NCI-H2196 (cell line): ENCODE measurements at regions not wholly inside any gene's neighbourhood (a gene's known extent, or its start where the extent isn't known, plus 50 kb on each side); places are given as distances from the start of the nearest gene placed in this dataset.

Source experiments
- DNase-seq: peaks from one replicate; lab custom pipeline; 2025; ENCODE audit not compliant: unreplicated experiment; lab: John Stamatoyannopoulos, UW

- peak; percentile 78 for DNase-seq
These were observed 221.7 kb downstream of the DIRAS2 start for GRCh38 chr9:90420768-90421513.

DNA sequence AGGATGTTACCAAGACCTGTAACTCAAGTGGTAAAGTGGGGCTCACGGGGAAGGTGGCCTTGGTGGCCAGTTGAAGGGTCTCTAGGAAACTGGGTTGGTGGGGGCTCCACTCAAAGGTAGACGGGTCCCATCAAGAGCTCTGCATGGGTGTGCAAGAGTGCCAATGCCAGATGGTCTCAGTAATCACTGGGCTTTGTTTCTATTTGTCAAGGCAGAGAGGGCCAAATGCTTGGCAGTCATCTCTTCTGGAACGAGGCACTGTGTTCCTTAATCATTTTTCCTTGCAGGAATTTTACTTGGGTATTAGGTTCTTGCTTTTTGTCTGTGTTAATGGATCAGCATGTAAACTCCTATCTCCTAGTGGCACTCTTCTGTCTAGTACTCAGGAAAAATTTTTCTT, 220.8 kb downstream of the DIRAS2 start:
- DNase-seq = no peak

DNA sequence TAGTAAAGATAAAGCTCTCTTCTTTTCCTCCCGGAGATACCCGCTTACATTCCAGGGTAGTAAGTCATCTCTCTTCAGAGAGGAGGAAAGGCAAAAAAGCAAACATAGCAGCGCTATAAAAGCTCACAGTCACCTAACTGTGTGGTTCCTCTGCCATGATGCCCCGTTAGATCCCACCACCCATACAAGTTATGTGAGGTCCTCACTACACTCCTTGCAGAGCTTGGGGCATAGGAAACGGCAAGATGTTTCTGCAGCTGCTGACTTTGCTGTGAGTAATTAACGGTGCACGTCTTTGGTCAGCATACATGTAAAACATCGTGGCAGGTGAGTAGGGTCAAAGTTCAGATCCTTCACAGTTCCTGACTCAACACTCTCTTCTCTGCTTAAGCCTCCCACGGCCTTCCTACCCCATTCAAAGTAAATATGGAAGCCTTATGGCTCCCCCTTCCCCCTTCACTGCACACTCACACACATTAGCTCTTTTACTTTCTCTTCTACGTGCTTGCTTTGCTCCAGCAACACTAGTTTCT, 218.9 kb downstream of the DIRAS2 start:
- DNase-seq = no peak

DNA sequence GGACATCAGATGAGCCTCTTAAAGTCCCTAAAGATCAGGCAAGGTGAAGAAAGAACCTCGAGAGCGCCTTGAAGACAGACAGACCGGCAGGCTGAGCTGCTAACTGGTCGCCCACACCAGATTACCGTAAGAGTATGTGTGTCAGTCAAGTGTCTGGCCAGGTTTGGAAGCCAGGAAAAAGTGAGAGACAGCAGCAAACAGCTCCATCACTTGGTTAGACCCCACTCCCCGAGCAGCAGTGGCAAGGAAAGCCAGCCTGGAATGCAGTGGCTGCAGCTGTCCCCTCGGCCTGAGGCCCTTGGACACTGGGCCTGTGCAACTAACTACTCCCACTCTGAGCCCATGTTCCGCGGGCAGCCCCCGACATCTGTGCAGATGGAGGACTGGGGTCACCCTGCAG, 214.1 kb downstream of the DIRAS2 start:
- DNase-seq = no peak

GRCh38 chr9:90432951-90433350, 209.7 kb downstream of the DIRAS2 start:
- DNase-seq = no peak

GRCh38 chr9:90433398-90433941, 209.2 kb downstream of the DIRAS2 start:
- no peak for DNase-seq

DNA sequence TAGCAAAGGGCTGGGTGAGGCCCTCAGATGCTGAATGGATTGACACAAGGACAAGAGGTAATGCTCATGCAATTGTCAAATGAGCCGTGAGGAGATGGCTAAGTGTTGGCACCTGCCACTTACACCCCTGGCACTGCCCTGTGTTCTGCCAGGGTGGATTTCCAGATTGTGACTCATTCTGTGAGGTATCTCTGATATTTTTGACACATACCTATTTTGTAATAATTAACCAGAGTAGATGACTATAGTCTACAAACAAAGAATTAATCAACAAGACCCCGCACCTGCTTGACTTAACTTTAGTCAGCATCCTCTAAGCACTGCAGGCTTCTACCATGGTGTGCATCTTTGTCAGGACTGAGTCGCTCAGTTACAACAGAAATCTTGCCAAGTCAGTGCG, 200.8 kb downstream of the DIRAS2 start:
- DNase-seq = no peak

GRCh38 chr9:90442723-90443122, 199.9 kb downstream of the DIRAS2 start:
- no peak for DNase-seq

DNA sequence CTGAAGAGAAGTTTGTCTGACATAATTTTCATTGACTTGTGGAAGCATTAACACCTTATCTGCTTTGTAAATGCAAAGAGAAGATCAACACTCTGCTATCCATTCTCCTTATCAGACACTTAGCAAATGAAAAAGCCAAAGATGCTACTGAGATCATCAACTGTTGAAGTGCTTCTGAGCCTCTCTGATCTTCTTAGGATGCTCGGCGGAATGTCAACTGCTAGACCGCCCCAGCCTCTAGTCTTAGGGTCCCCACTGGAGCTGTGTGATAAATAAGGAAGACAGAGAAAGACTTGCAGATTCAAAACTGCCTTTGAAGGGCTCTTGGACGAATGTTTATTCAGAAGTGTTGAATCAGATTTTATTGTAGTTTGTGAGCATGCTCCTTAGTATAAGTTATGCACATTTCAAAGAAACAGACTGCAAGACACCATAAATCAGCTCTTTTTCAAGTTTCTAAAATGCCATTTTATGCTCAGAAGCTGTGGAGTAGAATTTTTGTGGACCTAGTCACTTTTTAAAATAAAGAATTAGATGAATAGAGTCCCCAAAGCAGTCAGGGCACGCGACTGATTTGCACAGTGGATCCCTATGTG, 197.9 kb downstream of the DIRAS2 start:
- no peak for DNase-seq

DNA sequence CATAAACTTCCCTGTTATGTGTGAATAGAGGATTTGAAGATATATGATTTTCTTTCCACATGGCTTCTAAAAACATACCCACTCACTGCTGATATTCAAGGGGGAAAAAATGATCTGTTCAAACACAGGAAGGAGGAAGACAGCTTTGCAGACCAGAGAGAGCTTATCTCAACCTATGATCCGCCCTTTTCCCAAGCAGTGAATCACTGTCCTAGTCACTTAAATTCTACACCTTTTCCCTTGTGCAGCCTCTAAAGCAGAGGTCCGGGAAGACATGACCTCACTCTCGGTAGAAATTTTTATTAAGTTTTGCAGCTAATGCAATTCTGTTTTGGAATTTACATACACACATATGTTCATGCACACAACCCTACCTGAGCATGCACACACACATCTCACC, 197.2 kb downstream of the DIRAS2 start:
- DNase-seq = no peak

DNA sequence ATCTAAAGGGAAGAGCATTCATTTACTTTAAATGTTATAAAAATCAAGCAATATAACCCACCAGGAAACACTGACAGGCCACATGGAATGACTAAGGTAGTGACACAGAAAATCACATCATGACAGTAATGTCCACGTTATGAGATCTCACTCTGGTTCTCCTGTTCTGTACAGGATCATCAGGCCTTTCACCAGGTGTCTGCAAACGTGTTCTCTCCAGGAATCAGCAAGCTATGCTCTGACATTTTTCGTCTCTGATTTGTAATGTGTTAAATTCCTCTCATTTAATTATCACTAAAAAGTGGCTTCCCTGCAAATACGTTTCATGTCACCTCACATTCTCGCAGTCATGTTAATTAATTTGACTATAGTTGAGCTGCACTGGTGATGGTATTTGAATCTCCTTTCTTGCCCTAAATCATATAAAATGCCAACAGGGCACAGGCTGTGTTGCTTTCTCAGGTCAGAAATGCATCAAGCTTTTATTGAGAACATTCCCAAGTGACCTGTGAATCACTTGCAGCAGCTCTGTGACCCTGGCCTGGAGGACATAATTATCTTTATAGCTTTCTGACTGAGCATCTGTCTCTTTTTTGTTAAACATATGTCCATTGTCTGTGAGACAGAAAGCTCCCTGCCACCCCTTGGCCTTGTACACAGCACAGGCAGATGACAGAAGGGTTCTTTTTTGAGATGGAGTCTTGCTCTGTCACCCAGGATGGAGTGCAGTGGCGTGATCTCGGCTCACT, 196.2 kb downstream of the DIRAS2 start:
- no peak for DNase-seq

- no peak for DNase-seq
These were observed 194.9 kb downstream of the DIRAS2 start for GRCh38 chr9:90447773-90448172.

DNA sequence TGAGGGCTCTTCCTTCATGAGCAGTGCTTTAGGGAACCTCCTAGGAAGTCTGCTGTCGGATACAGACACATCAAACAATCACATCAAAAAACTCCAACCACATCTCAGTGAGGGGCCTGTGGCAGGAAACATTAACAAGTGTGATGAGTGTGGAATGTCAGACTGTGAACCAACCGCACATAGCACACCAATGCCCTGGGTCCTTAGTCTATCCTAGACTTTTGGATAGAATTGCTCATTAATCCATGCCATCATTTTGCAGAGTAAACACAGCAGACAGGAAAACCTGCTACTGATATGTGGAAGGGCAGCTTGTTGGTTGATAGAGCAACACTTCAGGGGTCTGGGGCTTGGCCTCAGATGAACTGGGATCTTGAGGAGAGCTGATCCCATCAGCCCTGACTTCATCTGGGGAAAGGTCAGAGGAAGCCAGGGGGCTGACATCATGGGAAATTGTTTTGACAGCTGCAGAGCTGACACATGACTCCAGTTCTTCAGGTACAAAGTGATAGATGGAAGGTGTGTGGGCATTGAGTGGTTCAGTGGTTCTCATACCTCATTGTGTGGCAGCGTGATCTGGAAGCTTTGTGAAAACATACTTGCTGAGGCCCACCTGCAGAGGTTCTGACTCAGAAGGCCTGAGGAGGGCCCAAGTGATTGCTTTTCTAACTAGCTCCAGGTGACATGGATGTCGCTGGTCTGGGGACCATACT, 193.3 kb downstream of the DIRAS2 start:
- no peak for DNase-seq

DNA sequence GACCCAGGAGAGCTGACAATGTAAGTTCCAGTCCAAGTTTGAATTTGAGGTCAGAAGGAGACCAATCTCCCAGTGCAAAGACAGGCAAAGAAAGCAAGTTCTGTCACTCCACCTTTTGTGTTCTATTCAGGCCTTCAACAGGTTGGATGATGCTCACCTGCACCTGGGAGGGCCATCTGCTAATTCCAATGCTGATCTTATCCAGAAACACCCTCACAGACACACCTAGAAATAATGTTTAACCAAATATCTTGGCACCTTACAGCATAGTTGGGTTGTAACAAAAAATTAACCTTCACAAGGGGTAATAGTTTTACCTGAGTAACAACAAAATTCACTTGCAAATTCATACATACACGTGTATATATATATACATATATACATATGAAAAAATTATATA, 190.8 kb downstream of the DIRAS2 start:
- no peak for DNase-seq

DNA sequence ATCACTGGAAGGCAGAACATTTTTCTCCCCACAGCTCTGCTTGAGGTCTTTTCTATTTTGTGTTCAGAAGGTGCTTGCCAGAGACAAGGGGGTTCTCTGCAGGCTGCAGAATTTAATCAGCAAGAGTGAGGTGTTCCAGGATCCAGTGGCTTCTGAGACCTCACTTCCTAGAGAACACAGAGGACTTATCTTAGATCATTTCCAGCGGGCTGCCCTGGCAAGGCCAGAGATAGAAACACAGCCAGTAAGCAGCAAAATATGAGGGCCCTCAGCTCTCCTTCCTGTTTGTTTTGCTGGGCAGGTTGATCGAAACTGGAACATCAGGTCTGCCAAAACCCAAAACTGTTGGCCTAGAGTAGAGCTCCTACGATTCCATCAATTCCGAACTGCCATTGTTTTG, 187.3 kb downstream of the DIRAS2 start:
- no peak for DNase-seq

- no peak for DNase-seq
These were observed 185.0 kb downstream of the DIRAS2 start for GRCh38 chr9:90457386-90458190.

DNA sequence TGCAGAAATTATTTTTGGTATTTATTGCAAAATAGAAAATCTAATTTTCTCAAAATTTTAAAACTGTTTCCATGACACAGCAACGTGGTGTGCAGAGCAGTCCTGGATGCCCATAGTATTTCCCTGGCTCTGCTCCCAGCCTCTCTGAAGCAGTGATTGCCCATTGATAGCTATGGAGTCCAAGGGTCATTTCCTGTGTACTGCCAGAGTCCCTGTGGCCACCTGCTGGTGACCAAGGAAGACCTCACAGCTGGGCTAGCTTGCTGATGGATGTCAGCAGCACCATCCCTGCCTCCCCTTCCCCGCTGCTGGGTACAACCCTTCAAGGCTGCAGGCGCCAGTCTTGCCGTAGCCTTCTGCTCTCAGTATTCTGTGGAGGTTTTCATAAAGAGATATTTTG, 184.1 kb downstream of the DIRAS2 start:
- DNase-seq = no peak

DNA sequence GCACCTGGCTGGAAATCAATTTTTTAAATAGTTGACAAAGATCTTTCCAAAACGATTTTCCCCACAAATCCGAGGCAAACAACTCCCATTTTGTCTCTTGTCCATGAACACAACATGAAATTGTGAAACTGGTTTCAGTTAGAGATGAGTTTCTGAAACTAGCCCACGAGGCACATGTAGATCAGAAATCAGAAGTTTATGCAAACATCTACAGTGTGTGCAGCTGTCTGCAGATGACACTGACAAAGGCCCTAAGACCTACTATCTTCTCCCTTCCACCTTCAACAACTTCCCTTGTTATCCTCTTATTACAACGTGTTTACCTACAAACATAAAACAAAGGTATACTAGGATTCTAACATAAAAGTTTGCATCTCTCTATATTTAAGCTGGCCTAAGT, 183.3 kb downstream of the DIRAS2 start:
- no peak for DNase-seq

DNA sequence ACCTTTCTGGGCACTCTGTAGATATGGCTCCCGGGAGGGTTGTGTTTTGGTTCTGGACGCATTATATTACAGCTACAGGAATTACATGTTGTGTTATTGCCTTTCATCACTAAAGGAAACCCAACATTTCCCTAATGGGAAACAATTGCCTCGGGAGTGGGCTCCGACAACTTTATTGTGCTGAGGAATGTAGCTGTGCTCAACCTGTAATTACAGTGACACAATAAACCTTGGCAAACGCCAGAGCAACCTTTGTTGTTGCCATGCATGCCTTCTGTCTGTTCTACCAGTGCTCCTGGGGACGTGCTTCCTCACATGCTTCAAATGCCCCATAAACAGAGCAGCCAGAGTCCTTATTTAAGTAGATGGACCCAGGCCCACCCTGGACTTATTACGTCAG, 182.4 kb downstream of the DIRAS2 start:
- no peak for DNase-seq

GRCh38 chr9:90464978-90465377, 177.6 kb downstream of the DIRAS2 start:
- DNase-seq = no peak
